Hematopoietic multipotent progenitor cell treated with erythropoietin and hydrocortisone succinate and interleukin-3 and kit ligand, for 15 days (in vitro differentiated cells): ENCODE measurements at regions not wholly inside any gene's neighbourhood (a gene's known extent, or its start where the extent isn't known, plus 50 kb on each side); places are given as distances from the start of the nearest gene placed in this dataset.

Experiments used
- DNase-seq: peaks from one replicate; pipeline ENCODE4 v3.0.0-alpha.2; 2015; ENCODE audit warnings: low spot score

DNA sequence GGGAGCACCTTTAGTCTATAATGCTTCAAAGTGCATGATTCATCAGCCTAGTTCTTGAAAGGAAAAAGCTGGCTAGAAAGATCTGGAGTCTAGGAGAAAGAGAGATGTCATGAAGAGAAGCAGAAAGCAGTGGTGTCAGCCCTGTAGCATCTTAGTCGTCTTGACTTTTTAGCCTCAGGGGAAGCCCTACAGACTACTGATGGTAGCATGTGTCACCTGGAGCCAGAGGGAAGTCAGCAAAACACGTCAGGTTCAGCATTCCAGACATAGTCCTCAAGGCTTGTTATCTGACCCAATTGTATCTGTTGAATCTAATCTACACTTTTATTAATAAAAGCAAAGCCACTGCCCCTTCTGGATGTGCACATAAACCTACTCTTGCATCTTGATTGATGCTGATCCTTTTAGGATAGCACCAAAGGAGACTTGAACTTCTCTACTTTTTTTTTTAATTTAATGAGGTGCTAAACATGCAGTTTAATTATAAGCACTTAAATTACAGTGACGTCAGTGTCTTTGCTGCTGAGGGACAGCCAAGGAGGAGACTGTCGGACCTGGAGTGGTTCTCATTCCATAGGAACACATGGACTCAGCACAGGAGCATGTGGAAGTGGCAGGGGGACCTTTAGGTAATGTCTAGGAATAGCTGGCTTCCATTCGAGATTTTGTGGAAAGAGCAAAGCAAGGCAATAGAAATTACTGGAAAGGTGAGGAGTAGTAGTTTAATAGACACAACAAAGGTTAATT is 525.5 kb upstream of the SGCG start:
- no peak for DNase-seq

- no peak for DNase-seq
Measured at GRCh38 chr13:22662771-22663170, 518.0 kb upstream of the SGCG start.

DNA sequence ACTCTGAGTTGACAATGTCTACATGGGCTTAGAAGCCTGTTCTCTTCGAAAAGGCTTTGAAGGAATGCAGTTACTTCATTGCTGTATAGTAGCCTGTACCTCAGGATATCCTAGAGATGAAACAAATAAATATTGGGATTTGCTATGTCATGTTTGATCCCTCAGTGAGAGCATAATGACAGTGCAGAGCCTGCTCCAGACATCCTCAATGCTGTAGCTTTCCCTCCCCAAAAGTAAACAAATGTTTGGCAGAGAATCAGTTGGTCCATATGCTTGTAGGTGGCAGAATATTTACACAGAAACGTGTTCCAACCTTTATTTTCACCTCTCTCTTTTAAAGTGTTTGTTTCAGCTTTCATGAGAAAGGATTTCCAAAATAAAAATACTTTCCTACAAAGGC is 515.3 kb upstream of the SGCG start:
- no peak for DNase-seq

DNA sequence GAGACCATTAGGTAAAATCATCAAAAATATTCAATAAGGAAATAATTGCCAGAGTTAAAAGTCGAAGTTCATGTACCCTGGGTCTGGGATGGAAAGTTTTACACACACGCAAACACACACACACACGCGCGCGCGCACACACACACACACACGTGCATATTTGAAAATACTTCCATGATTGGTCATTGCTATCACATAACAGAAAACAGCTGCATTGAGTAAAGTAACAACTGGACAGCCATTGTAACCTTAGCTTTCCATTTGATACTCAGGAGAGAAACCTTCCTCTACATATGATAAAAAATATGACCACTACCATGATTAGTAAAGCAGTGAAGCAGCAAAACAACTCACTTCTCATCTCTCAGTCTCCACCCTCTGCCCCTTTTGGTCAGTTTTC is 490.0 kb upstream of the SGCG start:
- DNase-seq, result no peak

DNA sequence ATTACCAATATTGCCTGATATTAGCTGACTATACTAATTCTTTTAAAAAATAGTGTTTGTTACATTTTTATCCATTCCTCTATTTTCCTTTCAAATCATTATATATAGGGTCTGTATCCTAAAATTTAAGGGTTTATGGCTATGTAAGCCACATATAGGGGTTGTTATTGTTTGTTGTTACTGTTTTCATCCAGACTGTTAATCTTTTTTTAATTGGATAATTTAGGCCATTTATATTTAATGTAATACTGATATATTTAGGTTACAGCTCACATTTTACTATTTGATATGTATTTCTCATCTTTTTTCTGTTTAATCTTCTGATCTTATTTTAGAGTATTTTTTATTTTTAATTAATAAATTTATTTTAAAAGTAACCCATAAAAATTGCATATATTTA is 487.1 kb upstream of the SGCG start:
- no peak for DNase-seq

DNA sequence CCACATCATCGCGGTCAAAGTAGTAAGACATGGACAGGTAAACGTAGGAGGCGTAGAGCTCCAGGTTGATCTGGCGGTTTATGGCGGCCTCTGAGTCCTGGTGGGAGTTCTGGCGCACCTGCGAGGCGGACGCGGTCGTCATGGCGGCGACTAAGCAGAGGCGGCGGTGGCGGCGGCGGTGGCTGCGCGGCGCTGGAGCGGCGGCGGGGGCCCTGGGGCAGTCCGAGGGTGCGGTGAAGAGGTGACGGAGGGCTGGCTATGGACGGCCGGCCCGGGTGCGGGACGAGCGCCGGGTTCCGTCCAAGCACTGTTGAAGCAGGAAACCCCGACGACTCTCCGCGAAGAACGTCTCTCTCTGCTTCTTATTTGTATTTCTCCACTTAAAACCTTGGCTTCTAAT is 484.3 kb upstream of the SGCG start:
- no peak for DNase-seq

GRCh38 chr13:22698467-22698866 is 482.3 kb upstream of the SGCG start:
- DNase-seq, result no peak

GRCh38 chr13:22700246-22700887 is 480.4 kb upstream of the SGCG start:
- no peak for DNase-seq

DNA sequence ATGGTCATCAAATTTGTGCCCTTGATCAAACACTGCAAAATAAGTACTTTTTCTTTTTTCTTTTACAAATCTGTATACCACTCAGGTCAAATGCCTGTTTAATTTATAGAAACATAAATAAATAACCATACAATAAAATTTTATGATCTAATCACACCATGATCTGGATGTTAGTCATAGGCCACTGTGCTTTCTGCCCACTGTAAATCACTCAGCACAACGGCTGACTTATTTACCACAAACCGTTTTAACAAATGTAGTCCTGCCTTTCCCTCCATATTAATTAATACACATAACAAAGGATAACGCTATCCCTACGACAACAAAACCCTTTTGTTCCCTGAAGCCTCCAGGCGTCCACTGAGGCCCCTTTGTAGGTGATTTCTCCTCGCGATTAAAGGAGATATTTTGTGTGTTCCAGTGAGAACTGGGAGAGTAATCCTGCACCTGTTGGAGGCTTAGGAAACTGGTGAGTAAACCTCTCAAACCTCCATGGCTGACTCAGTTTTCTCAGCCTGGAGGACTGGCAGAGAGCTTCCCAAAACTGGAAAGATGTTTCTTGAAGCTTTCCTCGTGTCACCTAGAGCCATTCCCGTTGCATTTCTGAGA is 477.1 kb upstream of the SGCG start:
- DNase-seq, result no peak

GRCh38 chr13:22707946-22708345 is 472.8 kb upstream of the SGCG start:
- DNase-seq, result no peak

GRCh38 chr13:22717036-22717435 is 463.7 kb upstream of the SGCG start:
- no peak for DNase-seq

GRCh38 chr13:22726726-22727125 is 454.1 kb upstream of the SGCG start:
- DNase-seq, result no peak

DNA sequence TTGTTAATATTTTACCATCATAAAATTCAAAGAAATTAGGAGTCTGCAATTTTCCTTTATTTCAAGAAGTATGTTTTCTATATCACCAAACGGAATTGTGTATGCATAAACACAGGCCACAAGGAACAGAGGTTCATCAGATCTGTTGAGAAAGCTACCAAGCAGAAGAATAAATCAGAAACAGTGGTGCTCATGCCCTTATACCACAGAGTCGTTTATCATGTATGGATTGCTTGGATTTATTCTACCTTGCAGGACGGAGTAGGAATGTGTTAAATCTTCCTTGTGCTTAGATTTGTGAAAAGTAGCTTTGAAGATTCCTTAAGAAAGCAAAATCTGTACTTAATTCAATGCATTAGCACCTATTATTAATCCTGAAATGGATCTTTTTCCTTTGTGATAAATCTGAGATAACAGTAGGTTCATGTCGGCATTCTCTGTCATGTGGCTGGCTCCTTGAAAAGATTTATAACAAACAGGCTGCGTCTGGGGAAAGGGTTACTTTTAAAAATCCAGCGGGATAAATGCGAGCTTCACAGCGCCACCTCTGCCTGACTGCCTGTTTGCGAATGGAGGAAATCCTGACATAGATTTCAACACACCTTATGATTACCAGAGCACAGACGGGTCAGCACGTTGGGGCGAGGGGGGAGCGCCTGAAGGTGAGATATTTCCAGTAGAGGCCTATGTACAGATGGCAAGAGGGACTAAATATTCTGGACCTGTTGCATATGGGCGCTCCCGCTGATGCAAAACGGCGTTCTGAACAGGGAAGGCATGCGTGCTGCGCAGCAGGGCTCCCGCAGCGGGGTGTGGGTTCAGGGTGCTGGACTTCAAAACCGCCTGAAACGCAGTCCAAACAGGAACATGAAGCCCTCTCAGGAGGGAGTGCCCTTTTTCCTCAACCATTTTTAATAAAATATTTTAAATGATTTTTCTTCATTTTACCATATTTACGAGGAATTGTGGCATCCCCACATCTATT is 445.5 kb upstream of the SGCG start:
- no peak for DNase-seq

DNA sequence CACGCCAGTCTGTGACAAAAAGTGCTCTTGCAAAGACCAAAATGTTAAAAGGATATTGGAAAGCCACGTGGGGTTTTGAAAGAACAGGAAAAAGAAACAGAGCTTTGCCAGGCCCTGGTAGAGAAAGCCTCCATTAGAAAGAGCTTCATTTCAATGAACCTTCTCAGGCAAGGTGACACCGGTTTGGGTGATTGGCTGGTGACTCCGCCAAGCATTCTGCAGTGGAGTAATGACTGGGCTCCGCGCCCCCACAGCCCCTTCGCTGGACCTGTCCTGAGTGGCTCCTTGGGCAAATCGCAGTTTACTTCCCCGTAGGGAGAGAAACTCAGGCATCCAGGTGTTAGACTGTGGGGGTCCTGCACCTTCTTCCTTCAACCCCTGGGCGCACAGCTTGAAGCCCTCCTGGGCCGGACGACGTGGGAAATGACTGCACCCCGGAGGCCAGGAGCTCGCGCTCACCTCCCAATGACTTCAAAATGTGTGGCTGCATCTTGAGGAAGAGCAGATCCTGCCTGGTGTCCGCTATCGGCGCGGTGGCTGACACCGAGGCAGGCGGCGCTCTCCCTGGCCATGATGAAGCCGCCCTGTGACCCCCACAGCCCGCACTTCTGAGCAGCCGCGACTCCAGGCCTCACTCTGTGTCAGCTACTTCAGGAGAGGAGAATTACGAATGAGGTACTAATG is 444.6 kb upstream of the SGCG start:
- DNase-seq, result no peak

DNA sequence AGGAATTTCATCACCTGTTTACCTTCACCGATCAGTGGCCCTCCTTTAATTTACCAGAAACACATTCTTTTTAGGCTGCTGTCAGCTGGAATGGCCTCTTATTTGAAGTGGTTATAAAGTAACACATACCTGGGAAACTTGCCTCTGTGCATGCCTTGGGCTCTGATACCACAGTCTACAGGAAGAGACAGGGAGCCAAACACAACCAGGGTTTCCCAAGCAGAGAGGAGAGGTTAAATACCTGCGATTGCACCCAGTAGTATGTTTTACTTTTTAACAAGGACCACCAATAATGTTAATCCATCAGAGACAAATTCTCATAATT is 444.0 kb upstream of the SGCG start:
- no peak for DNase-seq

DNA sequence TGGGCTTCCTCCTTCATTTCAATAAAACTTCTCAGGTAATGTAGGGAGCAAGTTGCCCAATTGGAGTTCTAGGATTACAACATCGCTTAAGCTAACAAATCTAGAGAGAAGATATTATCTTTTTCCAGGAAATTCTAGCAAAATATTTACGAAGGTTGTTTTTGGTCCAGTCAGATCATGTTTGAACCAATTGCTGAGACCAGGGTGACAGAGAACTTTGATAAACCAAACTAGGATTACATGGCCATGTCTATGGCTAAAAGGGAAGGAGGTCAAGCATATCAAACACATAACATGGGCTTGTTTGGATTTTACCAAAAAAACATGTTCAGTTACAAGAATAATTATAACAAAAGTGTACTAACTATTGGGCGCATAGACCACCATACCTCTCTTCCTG is 442.4 kb upstream of the SGCG start:
- DNase-seq, result no peak

- no peak for DNase-seq
Measured at GRCh38 chr13:22740264-22740663, 440.5 kb upstream of the SGCG start.

- DNase-seq, result no peak
Measured at GRCh38 chr13:22744688-22745452, 435.9 kb upstream of the SGCG start.

- DNase-seq, result no peak
Measured at GRCh38 chr13:22748866-22749577, 431.8 kb upstream of the SGCG start.

DNA sequence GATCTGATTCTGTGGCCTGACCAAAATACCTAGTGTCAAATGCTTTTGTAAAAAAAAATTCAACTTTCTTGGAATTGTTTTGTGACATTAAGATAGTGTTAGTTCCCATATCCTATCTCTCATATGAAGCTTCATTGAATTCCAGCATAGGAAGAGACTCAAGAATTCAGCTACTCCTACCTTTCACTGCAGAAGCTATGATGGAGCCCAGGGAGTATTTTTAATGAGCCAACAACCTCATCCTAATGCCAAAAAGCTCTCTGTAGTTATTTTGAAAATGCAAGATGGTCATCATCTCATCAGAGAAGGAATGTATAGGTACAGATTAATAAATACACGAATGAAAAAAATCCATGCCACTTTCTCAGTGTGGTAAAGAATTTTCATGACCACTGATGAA is 431.2 kb upstream of the SGCG start:
- DNase-seq, result no peak
